GM12872 (cell line): ENCODE measurements at regions not wholly inside any gene's neighbourhood (a gene's known extent, or its start where the extent isn't known, plus 50 kb on each side); places are given as distances from the start of the nearest gene placed in this dataset.
A peak's percentile ranks its signal among the peaks of the same experiment; 100 is the strongest.

Experiments
- TF ChIP-seq, protein P1 (sequence below): IDR thresholded peaks from 3 replicates; pipeline ENCODE4 v1.5.1; 2011; ENCODE audit warnings: low read depth, mild to moderate bottlenecking, low read length, moderate library complexity; ENCODE audit not compliant: insufficient read depth

DNA sequence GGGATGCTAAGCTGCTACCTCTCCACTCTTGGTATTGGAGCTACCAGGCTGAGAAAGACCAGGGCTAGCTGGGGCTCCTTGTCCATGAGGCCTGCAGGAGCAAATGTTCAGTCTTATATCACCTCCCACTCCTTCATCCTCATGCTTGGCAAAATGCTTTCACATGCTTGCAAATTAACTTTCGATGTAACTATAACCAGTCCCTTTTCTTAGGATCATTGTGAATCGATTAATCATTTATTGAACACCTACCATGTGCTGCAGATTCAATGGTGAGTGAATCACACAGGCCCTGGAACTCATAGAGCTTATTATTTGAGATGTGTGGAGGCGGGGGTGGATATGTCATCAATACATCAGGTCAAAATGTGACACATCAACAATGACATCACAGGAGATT is 138.6 kb downstream of the EMX2 start:
- TF ChIP-seq, protein P1, sequence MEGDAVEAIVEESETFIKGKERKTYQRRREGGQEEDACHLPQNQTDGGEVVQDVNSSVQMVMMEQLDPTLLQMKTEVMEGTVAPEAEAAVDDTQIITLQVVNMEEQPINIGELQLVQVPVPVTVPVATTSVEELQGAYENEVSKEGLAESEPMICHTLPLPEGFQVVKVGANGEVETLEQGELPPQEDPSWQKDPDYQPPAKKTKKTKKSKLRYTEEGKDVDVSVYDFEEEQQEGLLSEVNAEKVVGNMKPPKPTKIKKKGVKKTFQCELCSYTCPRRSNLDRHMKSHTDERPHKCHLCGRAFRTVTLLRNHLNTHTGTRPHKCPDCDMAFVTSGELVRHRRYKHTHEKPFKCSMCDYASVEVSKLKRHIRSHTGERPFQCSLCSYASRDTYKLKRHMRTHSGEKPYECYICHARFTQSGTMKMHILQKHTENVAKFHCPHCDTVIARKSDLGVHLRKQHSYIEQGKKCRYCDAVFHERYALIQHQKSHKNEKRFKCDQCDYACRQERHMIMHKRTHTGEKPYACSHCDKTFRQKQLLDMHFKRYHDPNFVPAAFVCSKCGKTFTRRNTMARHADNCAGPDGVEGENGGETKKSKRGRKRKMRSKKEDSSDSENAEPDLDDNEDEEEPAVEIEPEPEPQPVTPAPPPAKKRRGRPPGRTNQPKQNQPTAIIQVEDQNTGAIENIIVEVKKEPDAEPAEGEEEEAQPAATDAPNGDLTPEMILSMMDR = no peak

DNA sequence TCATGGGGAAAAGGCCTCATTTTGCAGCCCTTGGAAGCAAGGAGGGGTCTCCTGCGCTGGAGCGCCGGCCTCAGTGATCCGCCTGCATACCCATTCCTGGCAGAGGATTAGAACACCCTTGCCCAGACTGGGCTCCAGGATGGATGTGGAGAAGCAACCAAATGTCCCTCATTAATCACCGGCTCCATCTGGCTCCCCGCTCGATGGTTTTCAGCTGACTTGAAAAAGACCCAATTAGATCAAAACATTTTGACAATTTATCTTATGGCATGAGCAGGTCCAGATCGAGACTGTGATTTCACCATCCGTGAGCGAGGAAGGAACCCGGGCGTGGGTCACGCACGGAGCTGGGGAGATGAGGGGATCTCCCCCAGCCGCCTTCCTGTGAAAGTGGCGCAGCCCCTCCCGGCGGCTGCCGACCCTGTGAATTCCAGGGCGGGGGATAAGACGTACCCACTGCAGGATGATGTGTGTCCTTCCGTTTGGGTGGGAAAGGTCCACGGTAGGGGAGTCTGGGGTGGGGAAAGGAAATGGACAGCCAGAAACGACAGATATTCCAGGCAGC is 141.6 kb downstream of the EMX2 start:
- TF ChIP-seq, protein P1 = no peak

DNA sequence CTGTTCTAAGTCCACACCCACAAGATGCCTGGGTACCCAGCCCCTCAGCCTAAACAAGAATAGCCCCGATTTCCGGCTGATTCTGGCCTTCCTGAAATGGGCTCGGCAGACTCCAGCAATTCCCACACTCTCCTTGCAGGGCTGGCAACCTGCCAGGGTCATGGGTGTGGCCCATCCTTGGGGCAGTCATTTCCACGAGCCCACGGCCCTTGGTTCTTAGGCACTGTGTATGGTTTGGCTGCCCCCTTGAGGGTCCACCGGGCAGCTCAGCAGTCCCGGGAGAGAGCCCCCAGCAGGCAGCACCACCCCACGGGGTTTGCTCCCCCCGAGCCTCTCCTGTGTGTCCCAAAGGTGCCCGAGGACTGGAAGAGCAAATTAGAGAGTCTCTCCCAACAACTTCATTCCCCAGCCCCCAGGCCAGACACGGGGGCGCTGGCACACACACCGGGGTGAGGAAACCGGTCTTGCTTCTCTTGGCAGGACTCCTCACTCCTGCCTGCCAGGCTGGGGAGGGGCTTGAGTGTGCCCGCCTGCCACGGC is 142.2 kb downstream of the EMX2 start:
- TF ChIP-seq, protein P1 = peak; percentile 39

DNA sequence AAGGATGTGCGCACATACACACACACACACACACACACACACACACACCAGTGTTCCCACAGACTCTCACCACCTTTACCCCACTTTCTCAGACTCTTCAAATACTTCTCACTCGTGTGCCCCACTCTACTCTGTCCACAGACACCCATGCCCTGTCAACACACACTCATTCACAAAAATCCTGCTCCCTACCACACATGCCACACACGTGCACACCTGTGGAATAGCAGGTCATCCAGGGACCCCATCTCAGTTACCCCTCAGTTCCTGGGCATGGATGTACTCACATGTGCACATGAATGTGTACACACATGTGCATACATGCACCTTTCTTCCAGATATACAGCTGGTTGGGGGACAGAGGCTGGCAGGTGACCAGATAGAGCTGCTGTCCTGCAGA is 142.9 kb downstream of the EMX2 start:
- TF ChIP-seq, protein P1 = no peak

DNA sequence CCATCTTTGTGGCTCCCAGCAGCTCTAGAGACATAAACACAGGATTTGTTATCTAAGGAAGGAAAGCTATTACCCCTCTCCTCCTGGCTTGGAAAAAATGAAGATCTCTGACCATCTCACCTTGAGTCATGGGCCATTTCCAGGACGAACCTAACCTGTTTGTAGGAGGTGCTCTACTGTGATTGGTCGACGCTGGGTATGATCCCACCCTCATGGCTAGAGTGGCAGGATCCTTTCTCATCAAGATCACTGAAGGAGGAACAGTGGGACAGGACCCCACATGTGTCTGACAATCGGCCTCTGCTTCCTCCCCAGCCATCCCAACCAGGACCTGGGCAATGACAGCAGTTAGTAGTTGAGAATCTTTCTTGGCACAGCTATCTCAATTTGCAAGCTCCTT is 144.1 kb downstream of the EMX2 start:
- TF ChIP-seq, protein P1 = no peak

DNA sequence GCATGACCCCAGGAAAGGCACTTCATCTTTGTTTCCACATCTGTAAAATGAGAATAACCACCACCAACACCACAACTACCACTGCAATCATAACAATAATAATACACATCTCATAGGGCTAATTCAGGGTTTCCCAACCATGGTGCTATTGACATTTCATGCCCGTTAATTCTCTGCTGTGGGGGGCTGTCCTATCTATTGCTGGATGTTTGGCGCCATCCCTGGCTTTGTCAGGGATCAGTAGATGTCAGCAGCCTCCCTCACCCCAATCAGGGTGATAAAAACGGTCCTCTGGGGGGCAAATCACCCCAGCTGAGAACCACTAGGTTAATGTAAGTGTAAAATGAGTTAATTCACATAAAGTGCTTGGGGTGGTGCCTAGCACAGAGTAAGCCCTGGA is 145.8 kb downstream of the EMX2 start:
- TF ChIP-seq, protein P1 = no peak

DNA sequence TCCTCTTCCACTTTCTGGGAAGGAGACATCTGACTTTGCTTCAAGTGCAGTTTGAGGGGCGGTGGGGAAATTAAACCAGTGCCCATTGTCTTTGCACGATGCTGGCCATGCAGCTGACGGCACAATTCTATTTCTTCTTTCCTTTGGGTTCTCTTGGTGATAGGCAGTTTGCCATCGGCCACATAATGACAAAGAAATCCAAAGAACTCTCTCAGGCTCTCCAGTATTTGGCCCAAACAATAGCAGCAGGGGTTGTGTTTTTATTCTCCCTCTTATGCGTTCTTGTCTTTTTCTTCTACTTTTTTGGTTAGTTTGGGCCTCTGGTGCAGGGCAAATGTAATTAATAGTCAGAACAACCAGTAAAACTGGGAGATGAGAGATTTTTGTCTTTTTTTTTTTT is 147.0 kb downstream of the EMX2 start:
- TF ChIP-seq, protein P1 = no peak
